ENCODE measurements at regions not wholly inside any gene's neighbourhood (a gene's known extent, or its start where the extent isn't known, plus 50 kb on each side); places are given as distances from the start of the nearest gene placed in this dataset.

- TF ChIP-seq MAFK (conservative IDR thresholded peaks at IDR 0.05 in 1 of 2, IDR thresholded peaks at IDR 0.05 in 1 of 2; ENCODE audit: low read length in 2 of 2): peak; percentile 50 to 58
- TF ChIP-seq ARID5B (CRISPR knock-in tag; IDR thresholded peaks at IDR 0.05): 0 out of 2 replicates have a peak, but pooled peaks have one; percentile 14
- peak; percentile 87 for TF ChIP-seq NFE2L2 (IDR thresholded peaks at IDR 0.05; ENCODE audit: low read length)
- no peak for TF ChIP-seq ATF7 (IDR thresholded peaks at IDR 0.05)
- TF ChIP-seq ATF7 (CRISPR knock-in tag; IDR thresholded peaks at IDR 0.05): 0 out of 2 replicates have a peak, but pooled peaks have one; percentile 49
- no peak for TF ChIP-seq ZNF20 (CRISPR knock-in tag; IDR thresholded peaks at IDR 0.05)
- TF ChIP-seq HDAC2 (CRISPR knock-in tag; IDR thresholded peaks at IDR 0.05): no peak
- TF ChIP-seq ZNF383 (CRISPR knock-in tag; IDR thresholded peaks at IDR 0.05; ENCODE audit: borderline replicate concordance): 0 out of 2 replicates have a peak, but pooled peaks have one; percentile 31
- TF ChIP-seq MAFF (IDR thresholded peaks at IDR 0.05; ENCODE audit: low read depth, low read length): peak; percentile 53; the same call in 1 of the 2 replicates
- TF ChIP-seq SSRP1 (CRISPR knock-in tag; IDR thresholded peaks at IDR 0.05): no peak
- TF ChIP-seq HOXA3 (CRISPR knock-in tag; IDR thresholded peaks at IDR 0.05): peak; percentile 27; the same call in 1 of the 2 replicates
- peak in 1 of 2 experiments; percentile 36; a peak in 2 of 4 replicates for TF ChIP-seq EP300 (IDR thresholded peaks at IDR 0.05; ENCODE audit: low read depth in 2 of 2, low read length in 2 of 2)
- TF ChIP-seq EP300 (CRISPR knock-in tag; IDR thresholded peaks at IDR 0.05; ENCODE audit: borderline replicate concordance): no peak; the same call in 1 of the 2 replicates
- 0 out of 2 replicates have a peak, but pooled peaks have one; percentile 40 for TF ChIP-seq MAFG (CRISPR knock-in tag; IDR thresholded peaks at IDR 0.05)
- peak; percentile 66; the same call in 1 of the 2 replicates for TF ChIP-seq HNRNPL (IDR thresholded peaks at IDR 0.05; ENCODE audit: low read depth, low read length)
- TF ChIP-seq ZNF335 (CRISPR knock-in tag; IDR thresholded peaks at IDR 0.05): 0 out of 2 replicates have a peak, but pooled peaks have one; percentile 16
- peak; percentile 52; the same call in 1 of the 2 replicates for TF ChIP-seq NFE2L1 (CRISPR knock-in tag; IDR thresholded peaks at IDR 0.05; ENCODE audit: borderline replicate concordance)
- TF ChIP-seq FOXO4 (CRISPR knock-in tag; conservative IDR thresholded peaks at IDR 0.05): no peak
- TF ChIP-seq SIN3B (IDR thresholded peaks at IDR 0.05; ENCODE audit: low read length): no peak
- TF ChIP-seq THAP9 (CRISPR knock-in tag; IDR thresholded peaks at IDR 0.05; ENCODE audit: borderline replicate concordance): 0 out of 2 replicates have a peak, but pooled peaks have one; percentile 11
- TF ChIP-seq PHF20 (CRISPR knock-in tag; IDR thresholded peaks at IDR 0.05): no peak
- peak; percentile 20; the same call in 1 of the 2 replicates for TF ChIP-seq TBX2 (CRISPR knock-in tag; IDR thresholded peaks at IDR 0.05; ENCODE audit: borderline replicate concordance)
- TF ChIP-seq FOXA3 (CRISPR knock-in tag; IDR thresholded peaks at IDR 0.05): 0 out of 2 replicates have a peak, but pooled peaks have one; percentile 7
Observed at GRCh38 chr5:135230251-135230925, 168.6 kb downstream of the MACROH2A1 start (continued).

All from HepG2 (cell line).